PFSK-1 (cell line): ENCODE measurements at regions not wholly inside any gene's neighbourhood (a gene's known extent, or its start where the extent isn't known, plus 50 kb on each side); places are given as distances from the start of the nearest gene placed in this dataset.

Experiments used
- FOXP2 ChIP-seq: optimal IDR thresholded peaks from 2 replicates; pipeline ENCODE3; 2011; ENCODE audit warnings: borderline replicate concordance, control low read depth, inconsistent platforms; ENCODE audit not compliant: insufficient read depth; ENCODE audit errors: extremely low read length, extremely low read depth
- POLR2AphosphoS5 ChIP-seq: IDR thresholded peaks from 2 replicates; pipeline ENCODE4 v1.6.1; 2012; ENCODE audit warnings: low read depth, mild to moderate bottlenecking, control low read depth, low read length, moderate library complexity
- REST ChIP-seq, 2 experiments: IDR thresholded peaks; 2 replicates each; pipeline versions ENCODE4 v1.6.1 to v1.8.0; 2011 to 2012; ENCODE audit warnings: low read depth in 2 of 2, low read length in 2 of 2, control low read depth in 1 of 2, inconsistent platforms in 1 of 2, mild to moderate bottlenecking in 1 of 2, moderate library complexity in 1 of 2; ENCODE audit not compliant: insufficient read depth in 1 of 2
- SIN3A ChIP-seq: IDR thresholded peaks from 2 replicates; pipeline ENCODE4 v1.6.1; 2012; ENCODE audit warnings: mild to moderate bottlenecking, low read length, moderate library complexity, borderline replicate concordance; ENCODE audit not compliant: insufficient read depth
- TAF1 ChIP-seq: IDR thresholded peaks from 2 replicates; pipeline ENCODE4 v1.6.1; 2012; ENCODE audit warnings: low read length, control low read depth, borderline replicate concordance; ENCODE audit not compliant: insufficient read depth

- TF ChIP-seq REST (IDR thresholded peaks at IDR 0.05; ENCODE audit: insufficient read depth in 1 of 2, low read depth in 2 of 2, low read length in 2 of 2): no peak
- no peak for TF ChIP-seq SIN3A
- TF ChIP-seq TAF1: no peak
- TF ChIP-seq FOXP2: no peak
- no peak for TF ChIP-seq POLR2AphosphoS5
Measured at GRCh38 chr5:86909418-86910295, 291.9 kb downstream of the COX7C start.

GRCh38 chr5:86917117-86917579, 299.4 kb downstream of the COX7C start:
- TF ChIP-seq SIN3A (no peak), TAF1 (no peak), FOXP2 (no peak), REST (IDR thresholded peaks at IDR 0.05; ENCODE audit: insufficient read depth in 1 of 2, low read depth in 2 of 2, low read length in 2 of 2) (peak; percentile 87 to 99), POLR2AphosphoS5 (no peak)

- TF ChIP-seq REST (IDR thresholded peaks at IDR 0.05; ENCODE audit: insufficient read depth in 1 of 2, low read depth in 2 of 2, low read length in 2 of 2) (no peak), SIN3A (no peak), TAF1 (no peak), POLR2AphosphoS5 (no peak)
Measured at GRCh38 chr5:86918246-86918645, 300.5 kb downstream of the COX7C start.

- TF ChIP-seq TAF1 (no peak), FOXP2 (no peak), POLR2AphosphoS5 (no peak), REST (IDR thresholded peaks at IDR 0.05; ENCODE audit: insufficient read depth in 1 of 2, low read depth in 2 of 2, low read length in 2 of 2) (no peak), SIN3A (no peak)
Measured at GRCh38 chr5:86926033-86926432, 308.3 kb downstream of the COX7C start.
